ENCODE measurements at regions not wholly inside any gene's neighbourhood (a gene's known extent, or its start where the extent isn't known, plus 50 kb on each side); places are given as distances from the start of the nearest gene placed in this dataset.

- 88% methylated on average over 4 of the region's 4 CpGs for WGBS
- H3K4me1 ChIP-seq: peaks cover 6% of the 10 kb centered on the region
- no peak for DNase-seq (ENCODE audit: low spot score in 2 of 2)
- no peaks in the 10 kb centered on the region for H3K27me3 ChIP-seq
- TF ChIP-seq POLR2A (IDR thresholded peaks at IDR 0.05) (no peak), POLR2AphosphoS5 (IDR thresholded peaks at IDR 0.05) (no peak), EP300 (IDR thresholded peaks at IDR 0.05) (no peak), CTCF (IDR thresholded peaks at IDR 0.05) (no peak)
- H3K36me3 ChIP-seq: no peaks in the 10 kb centered on the region
- no peaks in the 10 kb centered on the region for H3K9me3 ChIP-seq
- H3K4me3 ChIP-seq: no peak overlapping the region
- H3K27ac ChIP-seq: no peak overlapping the region
Measured at GRCh38 chr14:22466491-22466890, 122.5 kb downstream of the DAD1 start.

- WGBS: 73% methylated on average over 2 of the region's 2 CpGs
- Histone ChIP-seq H3K4me3 (no peak overlapping the region), H3K4me1 (peaks cover 6% of the 10 kb centered on the region), H3K27ac (no peak overlapping the region), H3K27me3 (no peaks in the 10 kb centered on the region), H3K36me3 (no peaks in the 10 kb centered on the region), H3K9me3 (no peaks in the 10 kb centered on the region)
- no peak for TF ChIP-seq CTCF (IDR thresholded peaks at IDR 0.05)
- TF ChIP-seq POLR2A (IDR thresholded peaks at IDR 0.05): no peak
- TF ChIP-seq EP300 (IDR thresholded peaks at IDR 0.05): no peak
- DNase-seq (ENCODE audit: low spot score in 2 of 2): no peak
Measured at GRCh38 chr14:22465201-22465840, 123.7 kb downstream of the DAD1 start.

- Histone ChIP-seq H3K27me3 (no peaks in the 10 kb centered on the region), H3K36me3 (no peaks in the 10 kb centered on the region), H3K9me3 (no peaks in the 10 kb centered on the region), H3K27ac (no peak overlapping the region), H3K4me1 (peaks cover 3% of the 10 kb centered on the region), H3K4me3 (no peak overlapping the region)
- no peak for DNase-seq (ENCODE audit: low spot score in 2 of 2)
- no peak for TF ChIP-seq POLR2AphosphoS5 (IDR thresholded peaks at IDR 0.05)
- TF ChIP-seq CTCF (IDR thresholded peaks at IDR 0.05): no peak
- no peak for TF ChIP-seq EP300 (IDR thresholded peaks at IDR 0.05)
- TF ChIP-seq POLR2A (IDR thresholded peaks at IDR 0.05): no peak
- 96% methylated on average over 4 of the region's 4 CpGs for WGBS
Measured at GRCh38 chr14:22464422-22465142, 124.4 kb downstream of the DAD1 start.

- 94% methylated on average over 4 of the region's 4 CpGs for WGBS
- no peaks in the 10 kb centered on the region for H3K4me1 ChIP-seq
- H3K36me3 ChIP-seq: no peaks in the 10 kb centered on the region
- no peak overlapping the region for H3K4me3 ChIP-seq
- H3K9me3 ChIP-seq: no peaks in the 10 kb centered on the region
- H3K27ac ChIP-seq: no peak overlapping the region
- DNase-seq (ENCODE audit: low spot score in 2 of 2): no peak
- no peaks in the 10 kb centered on the region for H3K27me3 ChIP-seq
- no peak for TF ChIP-seq POLR2AphosphoS5 (IDR thresholded peaks at IDR 0.05)
- no peak for TF ChIP-seq POLR2A (IDR thresholded peaks at IDR 0.05)
- no peak for TF ChIP-seq CTCF (IDR thresholded peaks at IDR 0.05)
- no peak for TF ChIP-seq EP300 (IDR thresholded peaks at IDR 0.05)
Measured at GRCh38 chr14:22463763-22464173, 125.3 kb downstream of the DAD1 start.

- no peak overlapping the region for H3K27ac ChIP-seq
- no peak for DNase-seq (ENCODE audit: low spot score in 2 of 2)
- no peak overlapping the region for H3K4me3 ChIP-seq
- no peaks in the 10 kb centered on the region for H3K36me3 ChIP-seq
- no peaks in the 10 kb centered on the region for H3K4me1 ChIP-seq
- TF ChIP-seq POLR2AphosphoS5 (IDR thresholded peaks at IDR 0.05) (no peak), CTCF (IDR thresholded peaks at IDR 0.05) (no peak), EP300 (IDR thresholded peaks at IDR 0.05) (no peak), POLR2A (IDR thresholded peaks at IDR 0.05) (no peak)
- H3K9me3 ChIP-seq: no peaks in the 10 kb centered on the region
- 90% methylated on average over 4 of the region's 4 CpGs for WGBS
- H3K27me3 ChIP-seq: no peaks in the 10 kb centered on the region
Measured at GRCh38 chr14:22462923-22463322, 126.1 kb downstream of the DAD1 start.
